Osteoblast (primary cell): ENCODE measurements at regions not wholly inside any gene's neighbourhood (a gene's known extent, or its start where the extent isn't known, plus 50 kb on each side); places are given as distances from the start of the nearest gene placed in this dataset.

Source experiments
- DNase-seq: peaks from one replicate; pipeline ENCODE4 v3.0.0; 2011; ENCODE audit warnings: low spot score, mixed read lengths; ENCODE audit not compliant: insufficient read length; ENCODE audit errors: missing footprints
- H2AFZ ChIP-seq: 2 replicates; pipeline ENCODE4 v1.6.0; 2011; ENCODE audit warnings: mild to moderate bottlenecking, low read length
- H3K27ac ChIP-seq: 2 replicates; pipeline ENCODE4 v1.5.1; 2011; ENCODE audit warnings: mild to moderate bottlenecking, low read depth, low read length, moderate library complexity
- H3K27me3 ChIP-seq: 2 replicates; pipeline ENCODE4 v1.6.0; 2012; ENCODE audit warnings: mild to moderate bottlenecking, control low read depth, inconsistent platforms, low read length, moderate library complexity; ENCODE audit not compliant: insufficient read depth
- H3K36me3 ChIP-seq: 2 replicates; pipeline ENCODE4 v1.5.1; 2011; ENCODE audit warnings: mild to moderate bottlenecking, low read length, control low read depth, moderate library complexity; ENCODE audit not compliant: insufficient read depth
- H3K4me1 ChIP-seq: 2 replicates; pipeline ENCODE4 v1.5.1; 2011; ENCODE audit warnings: mild to moderate bottlenecking, low read length, control low read depth, moderate library complexity; ENCODE audit not compliant: insufficient read depth
- H3K4me2 ChIP-seq: 2 replicates; pipeline ENCODE4 v1.6.0; 2011; ENCODE audit warnings: mild to moderate bottlenecking, low read length; ENCODE audit not compliant: insufficient read depth
- H3K4me3 ChIP-seq: fragments of 200-600 bp; sonication (generic); 3 replicates; pipeline ENCODE4 v1.5.1; 2012; ENCODE audit warnings: mild to moderate bottlenecking, low read length, inconsistent platforms; ENCODE audit not compliant: insufficient read depth
- H3K79me2 ChIP-seq: 2 replicates; pipeline ENCODE4 v1.6.0; 2012; ENCODE audit warnings: mild to moderate bottlenecking, low read length, control low read depth, inconsistent platforms; ENCODE audit not compliant: insufficient read depth
- H3K9me3 ChIP-seq: 2 replicates; pipeline ENCODE4 v1.5.1; 2011; ENCODE audit warnings: low read depth, low read length, control low read depth
- H4K20me1 ChIP-seq: 2 replicates; pipeline ENCODE4 v1.6.0; 2012; ENCODE audit warnings: mild to moderate bottlenecking, low read length, control low read depth; ENCODE audit not compliant: insufficient read depth
- CTCF ChIP-seq: IDR thresholded peaks from 2 replicates; pipeline ENCODE4 v1.5.1; 2011; ENCODE audit warnings: mild to moderate bottlenecking, low read depth, low read length, moderate library complexity; ENCODE audit errors: extremely low read depth

DNA sequence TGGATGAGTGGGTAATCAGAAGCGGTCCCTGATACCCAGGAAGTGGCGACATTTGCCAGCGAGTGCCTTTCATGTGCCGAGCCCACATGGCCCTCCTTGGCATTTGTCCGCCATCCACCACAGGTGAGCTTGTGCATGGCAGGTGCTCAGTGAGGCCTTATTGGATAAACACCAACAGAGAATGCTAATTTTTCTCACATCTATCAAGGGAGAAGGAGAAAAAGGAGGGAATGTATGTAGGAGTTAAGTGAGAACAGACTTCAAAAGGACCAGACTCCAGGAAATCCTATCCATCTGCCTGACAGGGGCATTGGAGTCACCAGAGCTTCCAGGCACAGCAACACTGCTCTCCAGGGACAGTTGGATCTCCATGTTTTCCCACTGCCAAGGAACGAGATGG, 143.5 kb upstream of the ZMIZ1 start:
- no peak for DNase-seq
- Histone ChIP-seq H3K4me1 (peaks cover 16% of the 10 kb centered on the region), H3K27me3 (peaks cover 12% of the 10 kb centered on the region), H3K9me3 (no peaks in the 10 kb centered on the region), H4K20me1 (no peaks in the 10 kb centered on the region), H2AFZ (no peak overlapping the region), H3K4me3 (no peak overlapping the region), H3K79me2 (no peaks in the 10 kb centered on the region), H3K36me3 (no peaks in the 10 kb centered on the region), H3K4me2 (peak overlapping the region; percentile 14), H3K27ac (peak overlapping the region; percentile 31)
- TF ChIP-seq CTCF: no peak

- H3K27ac ChIP-seq: peak overlapping the region; percentile 31
- peaks cover 16% of the 10 kb centered on the region for H3K4me1 ChIP-seq
- peak; percentile 99 for DNase-seq
- H3K4me2 ChIP-seq: peak overlapping the region; percentile 28
- H3K27me3 ChIP-seq: peaks cover 6% of the 10 kb centered on the region
- H4K20me1 ChIP-seq: no peaks in the 10 kb centered on the region
- no peaks in the 10 kb centered on the region for H3K9me3 ChIP-seq
- TF ChIP-seq CTCF: no peak
- H2AFZ ChIP-seq: no peak overlapping the region
- H3K36me3 ChIP-seq: no peaks in the 10 kb centered on the region
- H3K79me2 ChIP-seq: no peaks in the 10 kb centered on the region
- no peak overlapping the region for H3K4me3 ChIP-seq
These were observed 142.9 kb upstream of the ZMIZ1 start for GRCh38 chr10:78925800-78926319.

- Histone ChIP-seq H3K4me2 (no peak overlapping the region), H3K4me1 (peaks cover 25% of the 10 kb centered on the region), H2AFZ (no peak overlapping the region), H3K36me3 (no peaks in the 10 kb centered on the region), H3K79me2 (no peaks in the 10 kb centered on the region), H3K27me3 (no peaks in the 10 kb centered on the region), H4K20me1 (no peaks in the 10 kb centered on the region), H3K9me3 (no peaks in the 10 kb centered on the region), H3K27ac (no peak overlapping the region), H3K4me3 (no peak overlapping the region)
- TF ChIP-seq CTCF: no peak
- no peak for DNase-seq
These were observed 141.3 kb upstream of the ZMIZ1 start for GRCh38 chr10:78927257-78927995.

DNA sequence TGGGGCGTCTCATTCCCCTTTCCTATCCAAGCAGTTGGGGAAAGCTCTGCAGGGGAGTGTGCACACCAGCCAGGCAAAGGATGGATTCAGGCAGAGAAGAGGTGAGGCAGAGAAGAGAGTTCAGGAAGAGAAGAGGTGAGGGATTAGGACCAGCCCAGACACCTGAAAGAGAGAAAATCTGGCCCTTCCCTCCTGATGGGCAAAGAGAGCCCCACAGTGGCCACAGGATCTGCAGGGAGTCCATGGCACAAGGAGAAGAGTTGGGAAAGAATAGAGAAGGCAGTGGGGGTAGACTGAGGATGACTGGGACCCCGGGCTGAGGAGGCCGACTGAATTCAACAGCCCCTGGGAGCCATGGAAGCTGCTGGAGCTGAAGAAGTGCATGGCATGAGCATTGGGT, 140.4 kb upstream of the ZMIZ1 start:
- no peak overlapping the region for H3K27ac ChIP-seq
- no peak overlapping the region for H3K4me2 ChIP-seq
- DNase-seq: no peak
- H3K27me3 ChIP-seq: no peaks in the 10 kb centered on the region
- H2AFZ ChIP-seq: no peak overlapping the region
- H3K79me2 ChIP-seq: no peaks in the 10 kb centered on the region
- no peaks in the 10 kb centered on the region for H3K9me3 ChIP-seq
- H3K36me3 ChIP-seq: no peaks in the 10 kb centered on the region
- TF ChIP-seq CTCF: no peak
- no peaks in the 10 kb centered on the region for H4K20me1 ChIP-seq
- no peak overlapping the region for H3K4me3 ChIP-seq
- H3K4me1 ChIP-seq: peaks cover 27% of the 10 kb centered on the region
